GM20000 (cell line): ENCODE measurements at regions not wholly inside any gene's neighbourhood (a gene's known extent, or its start where the extent isn't known, plus 50 kb on each side); places are given as distances from the start of the nearest gene placed in this dataset.

ENCODE experiments used
- DNase-seq: peaks from one replicate; pipeline ENCODE4 v3.0.0; 2012; ENCODE audit warnings: low spot score
- CTCF ChIP-seq: IDR thresholded peaks from 2 replicates; pipeline ENCODE4 v1.5.1; 2012; ENCODE audit warnings: mild to moderate bottlenecking, control low read depth; ENCODE audit errors: extremely low read depth, missing control alignments

DNA sequence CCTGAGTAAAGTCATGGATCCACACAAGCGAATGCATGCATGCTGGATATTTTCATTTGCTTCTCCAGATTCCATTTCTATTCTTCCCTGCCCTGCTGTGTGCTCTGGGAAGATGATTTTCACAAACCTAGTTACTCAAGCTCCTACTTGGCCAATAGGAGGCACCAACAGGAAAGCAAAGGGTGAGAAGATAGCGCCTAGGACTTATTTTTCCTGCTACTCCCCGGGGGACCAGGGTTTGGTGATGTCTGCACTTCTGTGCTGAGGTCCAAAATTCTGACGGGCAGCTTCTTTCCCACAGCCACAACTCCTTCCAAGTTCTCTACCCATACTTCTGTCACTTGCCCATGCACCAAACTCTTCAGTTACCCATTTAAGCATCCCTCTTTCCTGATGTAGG, 509.3 kb upstream of the TENM4 start:
- TF ChIP-seq CTCF = no peak
- no peak for DNase-seq

DNA sequence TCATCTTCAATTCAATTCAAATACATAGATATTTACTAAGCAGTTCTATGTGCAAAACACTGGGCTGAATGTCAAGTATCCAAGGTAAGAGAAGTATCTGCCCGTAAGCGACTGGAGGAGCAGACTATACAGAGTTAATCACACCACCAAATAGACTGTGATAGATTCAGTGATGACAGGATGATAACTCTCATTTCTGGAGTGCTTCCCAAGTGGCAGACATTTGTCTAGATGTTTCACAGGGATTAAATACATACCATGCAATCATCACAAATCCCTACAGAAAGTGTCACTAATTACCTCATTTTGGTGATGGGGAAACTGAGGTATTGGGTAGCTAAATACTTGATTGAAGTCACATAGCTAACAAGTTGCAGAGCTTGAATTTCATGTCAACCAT, 508.7 kb upstream of the TENM4 start:
- DNase-seq = no peak
- TF ChIP-seq CTCF = no peak

GRCh38 chr11:79942646-79943045, 501.8 kb upstream of the TENM4 start:
- no peak for DNase-seq
- no peak for TF ChIP-seq CTCF

- DNase-seq = no peak
- no peak for TF ChIP-seq CTCF
Observed at GRCh38 chr11:79942090-79942489, 501.3 kb upstream of the TENM4 start.

DNA sequence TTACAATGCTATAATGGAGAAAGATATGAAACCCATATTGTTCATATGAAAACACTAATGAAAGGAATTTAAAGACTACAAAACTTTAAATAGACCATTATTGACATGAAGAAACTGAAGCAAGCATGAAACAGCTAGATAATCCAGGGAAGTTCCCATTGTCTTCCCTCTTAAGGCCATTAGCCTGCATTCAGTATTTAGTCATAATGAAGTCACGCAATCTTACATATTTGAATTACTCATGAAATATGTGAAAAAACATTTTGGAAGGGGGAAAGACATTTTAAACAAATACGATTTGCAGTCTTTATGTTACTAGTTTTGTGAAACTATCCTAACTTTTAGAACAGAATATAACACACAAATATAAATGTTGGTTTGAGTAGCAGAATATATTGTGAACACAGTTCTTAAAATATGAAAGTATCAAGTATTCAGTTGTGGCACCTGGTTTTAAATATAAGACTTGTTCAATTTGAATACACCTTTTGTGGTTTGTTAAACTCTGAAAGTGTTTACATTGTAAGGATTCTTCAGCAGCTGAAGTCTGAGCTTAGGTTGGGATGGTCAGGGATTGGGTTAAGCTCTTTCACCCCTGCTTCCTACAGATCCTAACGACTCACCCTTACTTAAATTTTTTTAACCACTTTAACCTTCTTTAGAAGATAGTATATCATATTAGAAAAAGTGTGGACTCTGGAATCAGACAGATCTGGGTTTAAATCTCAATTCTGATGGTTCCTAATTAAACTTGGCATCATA, 500.3 kb upstream of the TENM4 start:
- TF ChIP-seq CTCF = no peak
- no peak for DNase-seq

- TF ChIP-seq CTCF = no peak
- DNase-seq = no peak
Observed at GRCh38 chr11:79940165-79940564, 499.3 kb upstream of the TENM4 start.

GRCh38 chr11:79939111-79939510, 498.3 kb upstream of the TENM4 start:
- DNase-seq = no peak
- TF ChIP-seq CTCF = no peak
